Glutamatergic neuron (in vitro differentiated cells): ENCODE measurements at regions not wholly inside any gene's neighbourhood (a gene's known extent, or its start where the extent isn't known, plus 50 kb on each side); places are given as distances from the start of the nearest gene placed in this dataset.

Experiments
- DNase-seq: peaks from one replicate; pipeline ENCODE4 v3.0.0; 2022
- H3K27ac Mint-ChIP-seq: one replicate; pipeline ENCODE4 v1.8.0; 2020; ENCODE audit warnings: mild to moderate bottlenecking, mixed read lengths, inconsistent platforms; ENCODE audit not compliant: unreplicated experiment
- H3K27me3 Mint-ChIP-seq: one replicate; pipeline ENCODE4 v1.8.0; 2020; ENCODE audit warnings: mild to moderate bottlenecking, moderate library complexity, mixed read lengths, inconsistent platforms; ENCODE audit not compliant: unreplicated experiment
- H3K36me3 Mint-ChIP-seq: one replicate; pipeline ENCODE4 v1.8.0; 2020; ENCODE audit warnings: mild to moderate bottlenecking, mixed read lengths, inconsistent platforms; ENCODE audit not compliant: unreplicated experiment
- H3K4me1 Mint-ChIP-seq: one replicate; pipeline ENCODE4 v1.8.0; 2020; ENCODE audit warnings: mild to moderate bottlenecking, low read depth, mixed read lengths, inconsistent platforms; ENCODE audit not compliant: unreplicated experiment
- H3K4me3 Mint-ChIP-seq: one replicate; pipeline ENCODE4 v1.8.0; 2020; ENCODE audit warnings: mild to moderate bottlenecking, mixed read lengths, inconsistent platforms; ENCODE audit not compliant: unreplicated experiment
- H3K9me3 Mint-ChIP-seq: one replicate; pipeline ENCODE4 v1.8.0; 2020; ENCODE audit warnings: mild to moderate bottlenecking, moderate library complexity, mixed read lengths, inconsistent platforms; ENCODE audit not compliant: unreplicated experiment
- TF ChIP-seq, protein P1 (sequence below): fragments of 200-600 bp; sonication (generic); IDR thresholded peaks from one replicate; pipeline ENCODE4 v1.5.0; 2021; ENCODE audit not compliant: partially characterized antibody, unreplicated experiment

DNA sequence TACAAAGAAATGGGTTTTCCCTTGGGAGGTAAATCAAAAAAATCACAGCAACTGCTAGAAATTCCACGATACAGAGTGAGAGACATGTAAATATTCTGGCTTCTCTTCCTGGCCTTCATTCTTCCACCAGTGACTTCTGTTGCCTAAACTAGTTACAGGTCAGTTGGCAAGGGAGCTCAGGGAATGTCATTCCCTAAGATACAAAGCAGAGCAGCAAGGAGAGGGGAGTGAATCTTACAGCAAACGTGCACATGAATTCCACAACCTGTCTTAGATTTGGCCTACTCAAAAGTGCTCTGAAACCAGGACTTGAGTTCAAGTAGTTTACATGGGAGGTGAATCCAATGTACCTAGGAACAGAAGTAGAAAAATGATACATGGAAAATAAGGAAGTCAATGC, 445.3 kb upstream of the LRRC7 start:
- H3K27ac Mint-ChIP-seq, result no peak overlapping the region

GRCh38 chr1:69123486-69123885, 444.2 kb upstream of the LRRC7 start:
- no peaks in the 10 kb centered on the region for H3K9me3 Mint-ChIP-seq
- H3K4me1 Mint-ChIP-seq, result peaks cover 5% of the 10 kb centered on the region
- H3K27ac Mint-ChIP-seq, result no peak overlapping the region
- TF ChIP-seq, protein P1, sequence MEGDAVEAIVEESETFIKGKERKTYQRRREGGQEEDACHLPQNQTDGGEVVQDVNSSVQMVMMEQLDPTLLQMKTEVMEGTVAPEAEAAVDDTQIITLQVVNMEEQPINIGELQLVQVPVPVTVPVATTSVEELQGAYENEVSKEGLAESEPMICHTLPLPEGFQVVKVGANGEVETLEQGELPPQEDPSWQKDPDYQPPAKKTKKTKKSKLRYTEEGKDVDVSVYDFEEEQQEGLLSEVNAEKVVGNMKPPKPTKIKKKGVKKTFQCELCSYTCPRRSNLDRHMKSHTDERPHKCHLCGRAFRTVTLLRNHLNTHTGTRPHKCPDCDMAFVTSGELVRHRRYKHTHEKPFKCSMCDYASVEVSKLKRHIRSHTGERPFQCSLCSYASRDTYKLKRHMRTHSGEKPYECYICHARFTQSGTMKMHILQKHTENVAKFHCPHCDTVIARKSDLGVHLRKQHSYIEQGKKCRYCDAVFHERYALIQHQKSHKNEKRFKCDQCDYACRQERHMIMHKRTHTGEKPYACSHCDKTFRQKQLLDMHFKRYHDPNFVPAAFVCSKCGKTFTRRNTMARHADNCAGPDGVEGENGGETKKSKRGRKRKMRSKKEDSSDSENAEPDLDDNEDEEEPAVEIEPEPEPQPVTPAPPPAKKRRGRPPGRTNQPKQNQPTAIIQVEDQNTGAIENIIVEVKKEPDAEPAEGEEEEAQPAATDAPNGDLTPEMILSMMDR, result no peak
- no peaks in the 10 kb centered on the region for H3K27me3 Mint-ChIP-seq
- no peak for DNase-seq
- H3K36me3 Mint-ChIP-seq, result peaks cover 3% of the 10 kb centered on the region
- H3K4me3 Mint-ChIP-seq, result no peak overlapping the region

More for the DNA sequence above, 445.3 kb upstream of the LRRC7 start:
- Mint-ChIP-seq H3K4me3 (no peak overlapping the region), H3K4me1 (peaks cover 3% of the 10 kb centered on the region), H3K9me3 (no peaks in the 10 kb centered on the region), H3K27me3 (no peaks in the 10 kb centered on the region), H3K36me3 (peaks cover 3% of the 10 kb centered on the region)
- DNase-seq, result no peak
- TF ChIP-seq, protein P1, result no peak

DNA sequence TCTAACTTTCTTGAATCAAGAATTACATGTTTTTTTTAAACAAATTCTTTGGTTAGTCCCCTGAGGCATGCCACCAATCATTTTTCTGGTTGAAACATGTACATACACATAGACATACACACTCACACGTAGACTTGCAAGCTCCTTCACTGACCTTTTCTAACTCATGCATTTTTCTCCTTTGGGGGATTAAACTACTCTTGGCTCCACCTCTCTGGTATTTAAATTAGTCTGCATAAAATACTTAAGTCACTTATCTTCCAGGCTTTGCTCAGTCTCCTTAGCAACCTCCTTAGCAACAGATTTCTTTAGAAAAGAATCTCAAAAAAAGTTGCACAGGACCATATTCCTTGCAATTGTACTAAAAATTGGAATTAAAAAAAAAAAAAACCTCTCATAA, 440.9 kb upstream of the LRRC7 start:
- Mint-ChIP-seq H3K27me3 (no peaks in the 10 kb centered on the region), H3K36me3 (no peaks in the 10 kb centered on the region), H3K4me1 (peaks cover 10% of the 10 kb centered on the region), H3K27ac (no peak overlapping the region), H3K9me3 (no peaks in the 10 kb centered on the region), H3K4me3 (no peak overlapping the region)
- no peak for DNase-seq
- TF ChIP-seq, protein P1, result no peak

GRCh38 chr1:69128204-69128603, 439.5 kb upstream of the LRRC7 start:
- no peaks in the 10 kb centered on the region for H3K36me3 Mint-ChIP-seq
- H3K27me3 Mint-ChIP-seq, result no peaks in the 10 kb centered on the region
- no peak for DNase-seq
- H3K27ac Mint-ChIP-seq, result no peak overlapping the region
- TF ChIP-seq, protein P1, result no peak
- no peaks in the 10 kb centered on the region for H3K9me3 Mint-ChIP-seq
- H3K4me3 Mint-ChIP-seq, result no peak overlapping the region
- peaks cover 10% of the 10 kb centered on the region for H3K4me1 Mint-ChIP-seq

DNA sequence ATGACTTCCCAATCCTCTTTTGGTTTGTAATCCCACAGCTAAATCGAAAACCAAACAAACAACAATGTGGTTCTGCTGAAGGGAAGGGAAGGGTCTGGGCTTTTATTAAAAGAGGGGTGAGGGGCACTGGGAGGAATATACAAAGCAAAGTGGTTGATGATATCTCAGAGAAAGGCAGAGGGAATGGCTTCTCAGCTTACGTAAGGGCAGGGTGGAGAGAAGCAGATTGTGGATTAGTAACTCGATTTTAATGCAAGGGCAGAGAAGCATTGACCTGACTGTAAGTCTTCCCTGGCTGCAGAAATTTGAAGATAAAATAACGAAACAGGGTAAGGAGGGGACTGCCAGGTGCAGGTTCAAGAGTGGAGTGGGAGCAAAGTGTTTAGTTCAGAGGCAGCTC, 438.2 kb upstream of the LRRC7 start:
- Mint-ChIP-seq H3K27me3 (no peaks in the 10 kb centered on the region), H3K36me3 (no peaks in the 10 kb centered on the region), H3K4me3 (no peak overlapping the region), H3K4me1 (peaks cover 10% of the 10 kb centered on the region), H3K27ac (peak overlapping the region; percentile 34), H3K9me3 (no peaks in the 10 kb centered on the region)
- TF ChIP-seq, protein P1, result no peak
- DNase-seq, result no peak
